Stimulated activated naive B cell treated with anti-CD40 and anti-IgM and Interleukin-4, amounts not matched to agents 10 μg/mL and 1 μg/mL and 100 μg/mL, for 72 hours (primary cell): ENCODE measurements at regions not wholly inside any gene's neighbourhood (a gene's known extent, or its start where the extent isn't known, plus 50 kb on each side); places are given as distances from the start of the nearest gene placed in this dataset.
A peak's percentile ranks its signal among the peaks of the same experiment; 100 is the strongest.

Experiments
- ATAC-seq, 2 donors: fragments of 150-1000 bp; cut with Tn5 transposase; replicated peaks; 2 replicates each; pipeline ENCODE4 v1.10.0; 2021; ENCODE audit warnings: moderate library complexity in 1 of 2
- DNase-seq: peaks from one replicate; pipeline ENCODE4 v3.0.0; 2021
- H3K27ac Mint-ChIP-seq: one replicate; pipeline ENCODE4 v1.8.0; 2022; ENCODE audit warnings: mild to moderate bottlenecking, mixed read lengths
- H3K27me3 Mint-ChIP-seq, 2 donors: one replicate each; pipeline ENCODE4 v1.8.0; 2022; ENCODE audit warnings: mixed read lengths in 2 of 2
- H3K36me3 Mint-ChIP-seq, 2 donors: one replicate each; pipeline ENCODE4 v1.8.0; 2022; ENCODE audit warnings: mixed read lengths in 2 of 2, mild to moderate bottlenecking in 1 of 2
- H3K4me1 Mint-ChIP-seq, 2 donors: one replicate each; pipeline ENCODE4 v1.8.0; 2022; ENCODE audit warnings: mixed read lengths in 2 of 2, mild to moderate bottlenecking in 1 of 2
- H3K4me3 Mint-ChIP-seq, 2 donors: one replicate each; pipeline ENCODE4 v1.8.0; 2022; ENCODE audit warnings: mild to moderate bottlenecking in 2 of 2, mixed read lengths in 2 of 2, moderate library complexity in 1 of 2
- H3K9me3 Mint-ChIP-seq, 2 donors: one replicate each; pipeline ENCODE4 v1.8.0; 2022; ENCODE audit warnings: mixed read lengths in 2 of 2, mild to moderate bottlenecking in 1 of 2

- no peak for DNase-seq
- no peaks in the 10 kb centered on the region for H3K36me3 Mint-ChIP-seq
- peaks cover 23 to 28% of the 10 kb centered on the region in 2 donors for H3K27me3 Mint-ChIP-seq
- no peaks in the 10 kb centered on the region for H3K4me1 Mint-ChIP-seq
- H3K27ac Mint-ChIP-seq: no peak overlapping the region
- no peak for ATAC-seq
- no peak overlapping the region for H3K4me3 Mint-ChIP-seq
- peaks cover 6 to 7% of the 10 kb centered on the region in 2 donors for H3K9me3 Mint-ChIP-seq
These were observed 142.1 kb upstream of the ZBTB40 start for GRCh38 chr1:22309572-22309971.

GRCh38 chr1:22311461-22311860, 140.2 kb upstream of the ZBTB40 start:
- DNase-seq (no peak), ATAC-seq (no peak)
- Mint-ChIP-seq H3K27me3 (peaks cover 26 to 30% of the 10 kb centered on the region in 2 donors), H3K36me3 (no peaks in the 10 kb centered on the region), H3K4me3 (no peak overlapping the region), H3K4me1 (no peaks in the 10 kb centered on the region), H3K27ac (no peak overlapping the region), H3K9me3 (peaks cover 6 to 7% of the 10 kb centered on the region in 2 donors)

GRCh38 chr1:22313321-22313720, 138.3 kb upstream of the ZBTB40 start:
- H3K27me3 Mint-ChIP-seq: peaks cover 29 to 37% of the 10 kb centered on the region in 2 donors

GRCh38 chr1:22314706-22315105, 136.9 kb upstream of the ZBTB40 start:
- H3K27me3 Mint-ChIP-seq: peaks cover 31 to 49% of the 10 kb centered on the region in 2 donors
- DNase-seq: no peak
- ATAC-seq: no peak

More at GRCh38 chr1:22313321-22313720, 138.3 kb upstream of the ZBTB40 start:
- Mint-ChIP-seq H3K4me1 (no peaks in the 10 kb centered on the region), H3K36me3 (no peaks in the 10 kb centered on the region), H3K27ac (no peak overlapping the region), H3K4me3 (no peak overlapping the region), H3K9me3 (peaks cover 6 to 7% of the 10 kb centered on the region in 2 donors)
- ATAC-seq (no peak), DNase-seq (no peak)

GRCh38 chr1:22315315-22316078, 136.2 kb upstream of the ZBTB40 start:
- Mint-ChIP-seq H3K36me3 (no peaks in the 10 kb centered on the region), H3K27ac (no peak overlapping the region), H3K9me3 (peaks cover 0 to 2% of the 10 kb centered on the region in 2 donors), H3K4me3 (no peak overlapping the region), H3K27me3 (peaks cover 29 to 55% of the 10 kb centered on the region in 2 donors), H3K4me1 (no peaks in the 10 kb centered on the region)
- ATAC-seq (no peak), DNase-seq (no peak)

More at GRCh38 chr1:22314706-22315105, 136.9 kb upstream of the ZBTB40 start:
- no peaks in the 10 kb centered on the region for H3K36me3 Mint-ChIP-seq
- H3K4me1 Mint-ChIP-seq: no peaks in the 10 kb centered on the region
- H3K9me3 Mint-ChIP-seq: peaks cover 2% of the 10 kb centered on the region in 2 donors
- H3K4me3 Mint-ChIP-seq: no peak overlapping the region
- no peak overlapping the region for H3K27ac Mint-ChIP-seq

- H3K9me3 Mint-ChIP-seq: no peaks in the 10 kb centered on the region
- H3K36me3 Mint-ChIP-seq: no peaks in the 10 kb centered on the region
- H3K4me1 Mint-ChIP-seq: no peaks in the 10 kb centered on the region
- DNase-seq (no peak), ATAC-seq (peak in 1 of 2 donors; percentile 39)
- H3K27ac Mint-ChIP-seq: no peak overlapping the region
- H3K27me3 Mint-ChIP-seq: peaks cover 22 to 61% of the 10 kb centered on the region in 2 donors
- H3K4me3 Mint-ChIP-seq: no peak overlapping the region
These were observed 134.3 kb upstream of the ZBTB40 start for GRCh38 chr1:22317231-22317919.

GRCh38 chr1:22317920-22318243, 133.8 kb upstream of the ZBTB40 start:
- ATAC-seq (no peak), DNase-seq (no peak)
- Mint-ChIP-seq H3K27me3 (peaks cover 22 to 61% of the 10 kb centered on the region in 2 donors), H3K4me3 (no peak overlapping the region), H3K27ac (no peak overlapping the region), H3K36me3 (no peaks in the 10 kb centered on the region), H3K4me1 (no peaks in the 10 kb centered on the region), H3K9me3 (no peaks in the 10 kb centered on the region)

- peaks cover 22 to 61% of the 10 kb centered on the region in 2 donors for H3K27me3 Mint-ChIP-seq
- DNase-seq: no peak
- H3K4me1 Mint-ChIP-seq: no peaks in the 10 kb centered on the region
- no peak overlapping the region for H3K27ac Mint-ChIP-seq
- H3K9me3 Mint-ChIP-seq: no peaks in the 10 kb centered on the region
- H3K4me3 Mint-ChIP-seq: no peak overlapping the region
- H3K36me3 Mint-ChIP-seq: no peaks in the 10 kb centered on the region
- no peak for ATAC-seq
These were observed 133.2 kb upstream of the ZBTB40 start for GRCh38 chr1:22318279-22318981.

- no peaks in the 10 kb centered on the region for H3K9me3 Mint-ChIP-seq
- no peak for DNase-seq
- H3K4me1 Mint-ChIP-seq: no peaks in the 10 kb centered on the region
- H3K4me3 Mint-ChIP-seq: no peak overlapping the region
- H3K36me3 Mint-ChIP-seq: no peaks in the 10 kb centered on the region
- no peak overlapping the region for H3K27ac Mint-ChIP-seq
- H3K27me3 Mint-ChIP-seq: peaks cover 22 to 55% of the 10 kb centered on the region in 2 donors
- ATAC-seq: no peak
These were observed 132.0 kb upstream of the ZBTB40 start for GRCh38 chr1:22319608-22320007.

GRCh38 chr1:22320587-22321344, 130.9 kb upstream of the ZBTB40 start:
- ATAC-seq (no peak), DNase-seq (no peak)
- Mint-ChIP-seq H3K27ac (no peak overlapping the region), H3K9me3 (no peaks in the 10 kb centered on the region), H3K4me3 (no peak overlapping the region), H3K4me1 (no peaks in the 10 kb centered on the region), H3K36me3 (no peaks in the 10 kb centered on the region), H3K27me3 (peaks cover 16 to 47% of the 10 kb centered on the region in 2 donors)

- no peak for DNase-seq
- H3K27ac Mint-ChIP-seq: no peak overlapping the region
- H3K27me3 Mint-ChIP-seq: peaks cover 15 to 57% of the 10 kb centered on the region in 2 donors
- no peak overlapping the region for H3K4me3 Mint-ChIP-seq
- ATAC-seq: no peak
- H3K4me1 Mint-ChIP-seq: no peaks in the 10 kb centered on the region
- H3K9me3 Mint-ChIP-seq: no peaks in the 10 kb centered on the region
- no peaks in the 10 kb centered on the region for H3K36me3 Mint-ChIP-seq
These were observed 129.7 kb upstream of the ZBTB40 start for GRCh38 chr1:22321917-22322316.

GRCh38 chr1:22323141-22323845, 128.4 kb upstream of the ZBTB40 start:
- H3K36me3 Mint-ChIP-seq: no peaks in the 10 kb centered on the region
- peaks cover 7 to 45% of the 10 kb centered on the region in 2 donors for H3K27me3 Mint-ChIP-seq
- no peaks in the 10 kb centered on the region for H3K9me3 Mint-ChIP-seq
- no peak overlapping the region for H3K4me3 Mint-ChIP-seq
- DNase-seq (no peak), ATAC-seq (no peak)
- H3K4me1 Mint-ChIP-seq: no peaks in the 10 kb centered on the region
- no peak overlapping the region for H3K27ac Mint-ChIP-seq

- Mint-ChIP-seq H3K9me3 (no peaks in the 10 kb centered on the region), H3K4me1 (no peaks in the 10 kb centered on the region), H3K27ac (no peak overlapping the region), H3K36me3 (no peaks in the 10 kb centered on the region), H3K27me3 (peaks cover 3 to 38% of the 10 kb centered on the region in 2 donors), H3K4me3 (no peak overlapping the region)
- ATAC-seq: no peak
- no peak for DNase-seq
These were observed 127.7 kb upstream of the ZBTB40 start for GRCh38 chr1:22323846-22324504.
